Inflammatory macrophage treated with lipopolysaccharide for 4 hours (primary cell): ENCODE measurements at regions not wholly inside any gene's neighbourhood (a gene's known extent, or its start where the extent isn't known, plus 50 kb on each side); places are given as distances from the start of the nearest gene placed in this dataset.

Experiments
- DNase-seq: peaks from one replicate; pipeline ENCODE4 v3.0.0-alpha.2; 2020

GRCh38 chr1:55334797-55335196 is 119.6 kb upstream of the USP24 start:
- DNase-seq, result no peak

DNA sequence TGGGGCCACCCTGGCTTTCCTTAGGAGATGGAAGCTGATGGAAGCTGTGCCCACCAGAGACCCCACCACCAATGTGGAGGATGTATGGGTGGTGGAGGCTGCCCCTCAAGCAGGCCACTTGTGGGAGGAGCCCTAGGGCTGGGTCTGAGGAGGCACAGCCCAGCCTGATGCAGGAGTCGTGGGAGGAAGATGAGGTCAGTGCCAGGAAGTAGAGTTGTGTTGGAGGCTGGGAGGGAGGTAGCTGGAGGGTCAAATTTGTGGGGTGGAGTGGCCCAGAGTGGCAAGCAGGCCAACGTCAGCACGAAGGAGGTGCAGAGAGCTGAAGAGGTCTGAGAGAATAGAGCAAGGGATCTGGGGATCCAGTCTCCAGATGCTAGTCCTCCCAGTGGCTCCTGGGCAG is 119.0 kb upstream of the USP24 start:
- DNase-seq, result peak; percentile 42

DNA sequence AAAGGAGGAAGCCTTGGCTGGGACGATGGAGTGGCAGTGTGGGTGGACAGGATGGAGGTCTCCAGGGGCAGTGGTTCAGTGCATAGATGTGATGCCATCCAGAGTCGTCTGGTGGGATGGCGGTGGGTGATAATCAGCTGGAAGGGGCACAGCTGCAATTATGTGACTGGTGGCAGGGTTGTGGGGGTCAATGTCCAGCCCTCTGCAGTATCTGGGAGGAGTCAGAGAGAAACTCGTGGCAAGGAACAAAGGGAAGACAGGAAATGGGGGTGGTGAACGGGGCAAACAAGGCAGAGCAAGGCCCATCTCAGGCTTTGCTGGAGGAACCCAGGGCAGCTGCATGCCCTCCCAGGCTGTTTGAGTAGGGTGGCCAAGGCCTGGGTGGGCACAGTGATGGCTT is 118.3 kb upstream of the USP24 start:
- DNase-seq, result no peak

DNA sequence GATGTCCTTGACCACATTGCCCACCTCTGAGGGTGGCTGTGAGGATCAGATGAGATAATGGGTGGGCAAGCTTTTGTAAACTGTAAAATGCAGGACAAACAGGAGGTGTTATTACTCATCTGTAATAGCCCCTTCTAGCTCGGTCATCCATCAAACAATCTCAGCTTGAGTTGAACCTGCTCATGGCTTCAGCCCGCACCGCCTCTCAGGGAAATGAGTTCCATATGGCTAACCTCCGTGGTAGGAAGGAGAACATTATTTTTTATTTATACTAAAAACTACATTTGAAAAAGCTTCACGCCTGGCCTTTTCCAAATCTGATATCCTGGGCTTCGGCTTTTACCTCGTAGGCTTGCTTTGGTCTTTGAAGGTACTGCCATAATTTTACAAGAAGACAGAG is 116.2 kb upstream of the USP24 start:
- DNase-seq, result no peak

- no peak for DNase-seq
These were observed 114.8 kb upstream of the USP24 start for GRCh38 chr1:55329808-55330432.

DNA sequence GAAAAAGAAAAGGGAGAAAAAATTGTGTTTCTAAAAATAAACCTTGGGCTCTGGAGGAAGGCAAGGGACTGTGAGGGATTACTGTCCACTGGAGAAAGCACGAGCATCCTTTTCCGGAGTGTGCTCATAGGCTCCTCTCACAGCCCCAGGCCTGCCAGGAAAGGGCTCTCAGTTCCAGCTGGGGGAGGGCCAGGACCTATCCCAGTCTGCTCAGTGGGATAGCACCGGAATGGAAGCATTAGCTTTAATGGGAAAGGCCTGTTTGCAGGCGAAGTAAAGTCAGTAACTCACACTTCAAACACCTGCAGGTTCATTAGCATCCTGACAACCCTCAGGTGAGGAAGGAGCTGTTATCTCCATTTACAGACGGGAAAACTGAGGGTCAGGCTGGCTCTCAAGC is 113.9 kb upstream of the USP24 start:
- no peak for DNase-seq

- no peak for DNase-seq
These were observed 111.5 kb upstream of the USP24 start for GRCh38 chr1:55326496-55327243.

DNA sequence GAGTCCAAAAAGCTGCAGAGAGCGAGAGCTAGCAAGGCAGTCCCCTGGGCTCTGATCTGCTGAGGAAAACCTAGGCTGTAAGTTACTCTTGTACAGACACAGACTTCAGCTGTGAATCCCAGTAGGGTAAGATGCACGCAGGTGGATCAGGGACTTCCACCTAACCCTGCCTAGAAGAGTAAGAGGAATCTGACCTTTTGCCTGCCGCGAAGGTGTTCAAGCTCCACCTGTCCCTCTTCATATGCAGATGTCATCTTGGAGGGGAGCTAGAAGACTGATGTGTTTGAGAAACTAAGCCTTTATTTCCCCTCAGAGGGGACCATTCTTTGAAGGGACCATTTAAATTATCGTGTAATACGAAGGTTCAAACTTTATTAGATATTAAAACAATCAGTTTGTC is 108.6 kb upstream of the USP24 start:
- no peak for DNase-seq

DNA sequence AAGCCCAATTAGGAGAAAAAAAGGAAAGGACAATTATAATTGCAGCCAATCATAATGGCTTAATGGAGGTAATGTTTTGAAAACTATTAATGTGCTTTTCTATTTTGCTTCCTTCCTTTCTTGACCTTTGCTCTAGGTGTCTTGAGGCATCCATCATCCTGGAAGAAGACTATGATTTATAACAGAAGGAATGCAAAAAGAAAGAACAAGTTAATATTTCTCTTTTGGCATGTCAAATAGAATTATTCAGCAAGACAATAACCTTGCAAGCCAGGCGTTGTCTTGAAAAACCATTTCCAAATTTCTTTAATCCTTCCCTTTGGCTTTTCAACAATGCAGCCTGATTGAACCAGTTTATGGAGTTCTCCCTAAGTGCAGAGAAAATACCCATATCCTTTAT is 107.7 kb upstream of the USP24 start:
- DNase-seq, result no peak

- no peak for DNase-seq
These were observed 106.8 kb upstream of the USP24 start for GRCh38 chr1:55321942-55322341.

GRCh38 chr1:55320891-55321290 is 105.7 kb upstream of the USP24 start:
- DNase-seq, result no peak

DNA sequence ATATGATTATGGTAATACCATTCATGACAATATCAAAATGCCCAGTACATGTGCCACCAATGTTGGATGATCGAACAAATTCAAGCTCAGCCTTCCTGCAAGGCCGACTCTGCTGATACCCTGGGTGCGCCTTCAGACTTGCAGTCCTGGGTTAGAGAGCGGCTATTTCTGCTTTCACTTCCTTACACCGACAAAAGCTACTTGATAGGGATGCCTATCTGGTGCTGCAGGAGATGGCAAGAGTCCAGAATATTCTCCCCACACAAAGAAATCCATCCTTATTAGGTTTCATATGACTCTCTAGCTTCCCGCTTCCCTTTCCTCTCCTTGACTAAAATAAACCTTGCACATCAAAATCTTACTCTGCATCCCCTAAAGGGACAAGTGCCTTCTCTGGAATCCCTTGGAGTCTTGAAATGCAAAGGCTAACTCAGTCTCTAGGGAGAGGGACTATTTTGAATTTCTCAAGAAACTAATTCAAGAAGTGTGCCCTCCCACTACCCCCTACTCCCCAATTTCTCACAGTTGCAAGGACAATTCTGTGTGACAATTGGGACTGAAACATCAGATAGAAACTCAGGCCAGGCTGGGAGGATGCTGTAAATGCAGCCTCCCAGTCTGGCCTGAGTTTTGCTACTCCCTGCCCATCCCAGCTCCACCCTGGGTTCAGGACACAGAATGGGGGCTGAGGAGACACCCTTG is 103.1 kb upstream of the USP24 start:
- peak; percentile 39 for DNase-seq

GRCh38 chr1:55317673-55318072 is 102.5 kb upstream of the USP24 start:
- no peak for DNase-seq

- DNase-seq, result no peak
These were observed 101.9 kb upstream of the USP24 start for GRCh38 chr1:55316947-55317662.

DNA sequence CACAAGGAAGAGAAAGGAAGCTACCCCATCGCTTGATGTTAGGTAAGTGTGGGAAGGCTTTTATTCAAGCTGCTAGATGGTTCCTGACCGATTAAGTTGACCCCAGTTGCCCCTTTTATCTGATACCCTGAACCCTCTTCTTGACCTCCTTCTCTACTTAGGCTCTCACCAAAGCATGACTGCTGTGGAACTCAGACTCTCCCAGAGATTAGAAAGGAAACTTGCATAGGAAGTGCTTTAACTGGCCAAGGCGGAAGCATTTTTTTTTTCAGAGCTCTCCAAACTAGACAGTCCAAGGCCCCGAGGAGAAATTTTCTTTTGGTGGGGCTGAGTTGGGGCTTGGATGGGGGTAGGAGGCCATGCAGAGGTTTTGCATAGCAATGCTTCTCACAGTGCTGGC is 101.3 kb upstream of the USP24 start:
- DNase-seq, result no peak

- DNase-seq, result no peak
These were observed 100.4 kb upstream of the USP24 start for GRCh38 chr1:55315552-55315951.

DNA sequence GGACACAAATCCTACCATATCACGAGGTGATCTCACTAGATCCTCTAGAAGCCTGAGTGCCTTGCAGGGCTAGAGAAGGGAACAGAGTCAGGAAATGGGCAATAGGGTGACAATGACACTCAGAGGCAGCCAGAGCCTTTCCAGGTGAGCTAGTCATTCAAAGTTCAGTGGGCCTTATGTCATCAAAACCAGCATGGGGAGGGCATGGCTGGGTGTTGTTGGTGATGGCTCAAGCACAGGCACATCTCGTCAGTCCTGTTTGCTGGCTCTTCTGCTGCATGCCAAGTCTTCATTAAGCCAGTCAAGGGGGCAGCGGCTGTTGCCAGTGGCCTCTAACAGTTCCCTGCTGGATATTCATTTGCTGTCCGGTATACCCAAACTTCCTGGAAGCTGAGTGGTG is 99.6 kb upstream of the USP24 start:
- DNase-seq, result no peak

DNA sequence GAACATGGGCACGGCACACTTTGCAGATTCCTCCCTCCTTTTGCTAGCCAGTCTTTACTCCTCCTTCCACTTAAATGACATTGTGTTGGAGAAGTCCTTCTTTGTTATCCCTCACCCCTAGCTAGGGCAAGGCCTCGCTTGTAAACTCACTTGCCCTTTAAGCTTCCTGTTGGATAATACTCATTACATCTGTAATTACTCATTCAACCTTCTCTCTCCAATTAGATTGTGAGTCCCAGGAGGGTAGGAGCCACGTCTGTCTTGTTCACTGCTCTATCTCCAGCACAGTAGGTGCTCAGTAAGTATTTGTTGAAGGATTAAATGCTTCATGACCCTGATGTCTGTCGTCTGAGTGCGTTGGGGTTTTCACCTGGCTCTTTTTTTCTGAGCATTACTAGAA is 98.7 kb upstream of the USP24 start:
- no peak for DNase-seq

DNA sequence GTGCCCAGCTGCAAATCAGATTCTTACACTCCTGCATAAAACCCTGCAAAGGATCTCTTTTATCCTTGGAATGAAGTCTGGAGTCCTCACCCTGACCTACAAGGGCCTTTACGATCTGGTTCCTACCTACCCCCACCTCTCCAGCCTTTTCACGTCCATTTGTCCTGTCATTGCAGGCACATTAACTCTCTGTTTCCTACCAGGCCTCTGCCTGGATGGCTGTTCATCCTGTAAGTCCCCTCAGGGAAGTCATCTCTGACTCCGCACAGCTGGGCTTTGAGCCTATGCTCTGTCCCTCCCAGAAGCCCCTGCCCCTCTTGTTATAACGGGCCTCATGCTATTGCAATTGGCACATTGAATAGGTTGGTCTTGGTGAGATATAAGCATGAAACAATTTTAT is 96.8 kb upstream of the USP24 start:
- DNase-seq, result no peak

GRCh38 chr1:55311057-55311641 is 96.0 kb upstream of the USP24 start:
- DNase-seq, result no peak

DNA sequence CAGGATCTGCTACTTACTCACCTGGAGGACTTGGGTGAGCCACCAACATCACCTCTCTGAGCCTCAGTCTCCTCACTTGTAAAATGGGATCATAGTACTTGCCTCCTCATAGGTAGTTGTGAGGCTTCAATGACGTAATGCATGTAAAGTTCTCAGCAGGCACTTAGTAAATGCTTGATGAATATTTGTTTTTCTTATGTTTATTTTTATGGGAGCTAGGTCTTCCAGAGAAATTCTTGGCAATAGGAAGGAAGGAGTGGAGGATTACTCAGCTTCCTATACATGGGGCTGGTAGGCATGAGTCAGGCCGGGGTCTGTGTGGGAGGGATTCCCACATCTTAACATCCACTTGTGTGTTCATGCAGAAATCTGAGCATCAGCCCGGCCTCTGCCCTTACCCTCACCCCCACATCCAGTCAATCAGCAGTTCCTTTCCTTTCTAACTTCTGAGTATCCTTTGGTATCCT is 95.4 kb upstream of the USP24 start:
- peak; percentile 86 for DNase-seq

- no peak for DNase-seq
These were observed 94.8 kb upstream of the USP24 start for GRCh38 chr1:55309786-55310504.
